HG03442 (cell line): ENCODE measurements at regions not wholly inside any gene's neighbourhood (a gene's known extent, or its start where the extent isn't known, plus 50 kb on each side); places are given as distances from the start of the nearest gene placed in this dataset.
"Not testable (repeated sequence)": the region's sequence is repeated elsewhere in the genome, so short reads cannot be mapped to it uniquely, and the experiment has no call there.

Experiments
- ATAC-seq: cut with Tn5 transposase; IDR thresholded peaks from one replicate; pipeline ENCODE4 v1.9.1; 2021; ENCODE audit warnings: mild to moderate bottlenecking, moderate library complexity; ENCODE audit not compliant: unreplicated experiment

- ATAC-seq = no peak
Measured at GRCh38 chr4:72205298-72205697, 173.5 kb downstream of the NPFFR2 start.

GRCh38 chr4:72205831-72206230 is 174.0 kb downstream of the NPFFR2 start:
- no peak for ATAC-seq

GRCh38 chr4:72207196-72207595 is 175.4 kb downstream of the NPFFR2 start:
- ATAC-seq = no peak

GRCh38 chr4:72208421-72209075 is 176.7 kb downstream of the NPFFR2 start:
- no peak for ATAC-seq

GRCh38 chr4:72209600-72209999 is 177.8 kb downstream of the NPFFR2 start:
- ATAC-seq = peak; percentile 41

GRCh38 chr4:72213763-72214162 is 182.0 kb downstream of the NPFFR2 start:
- not testable (repeated sequence) for ATAC-seq

GRCh38 chr4:72215198-72215597 is 183.4 kb downstream of the NPFFR2 start:
- no peak for ATAC-seq

GRCh38 chr4:72216539-72217277 is 184.9 kb downstream of the NPFFR2 start:
- no peak for ATAC-seq

- ATAC-seq = no peak
Measured at GRCh38 chr4:72218953-72219352, 187.2 kb downstream of the NPFFR2 start.
